ENCODE measurements at regions not wholly inside any gene's neighbourhood (a gene's known extent, or its start where the extent isn't known, plus 50 kb on each side); places are given as distances from the start of the nearest gene placed in this dataset.

DNA sequence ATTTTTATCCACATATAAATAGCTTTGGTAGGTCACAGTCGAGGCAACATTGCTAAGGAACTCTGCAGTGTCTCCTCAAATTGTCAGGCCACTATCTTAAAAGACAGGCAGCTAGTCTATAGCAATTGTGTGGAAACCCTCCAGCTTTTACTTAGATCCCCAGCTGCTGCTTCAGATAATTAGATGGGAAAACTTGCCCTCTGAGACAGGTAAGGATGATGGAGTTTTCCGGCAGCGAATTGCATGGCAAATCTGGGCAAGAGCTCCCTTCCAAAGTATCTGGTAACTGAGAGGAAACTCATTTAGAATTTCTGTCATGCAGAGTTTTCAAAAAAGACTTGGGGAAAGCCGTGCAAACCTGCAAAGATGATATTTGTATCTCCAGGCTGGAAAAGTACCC, 886.2 kb downstream of the UQCRFS1 start:
- Histone ChIP-seq H3K27me3 (ENCODE audit: control insufficient read depth, insufficient read depth, low read length) (no peaks in the 10 kb centered on the region), H3K36me3 (ENCODE audit: control insufficient read depth, insufficient read depth, low read length) (no peaks in the 10 kb centered on the region), H3K4me3 (ENCODE audit: low read depth, low read length) (no peak overlapping the region)
- DNase-seq (ENCODE audit: low read depth) (no peak), FAIRE-seq (no peak)
- TF ChIP-seq, protein P1, sequence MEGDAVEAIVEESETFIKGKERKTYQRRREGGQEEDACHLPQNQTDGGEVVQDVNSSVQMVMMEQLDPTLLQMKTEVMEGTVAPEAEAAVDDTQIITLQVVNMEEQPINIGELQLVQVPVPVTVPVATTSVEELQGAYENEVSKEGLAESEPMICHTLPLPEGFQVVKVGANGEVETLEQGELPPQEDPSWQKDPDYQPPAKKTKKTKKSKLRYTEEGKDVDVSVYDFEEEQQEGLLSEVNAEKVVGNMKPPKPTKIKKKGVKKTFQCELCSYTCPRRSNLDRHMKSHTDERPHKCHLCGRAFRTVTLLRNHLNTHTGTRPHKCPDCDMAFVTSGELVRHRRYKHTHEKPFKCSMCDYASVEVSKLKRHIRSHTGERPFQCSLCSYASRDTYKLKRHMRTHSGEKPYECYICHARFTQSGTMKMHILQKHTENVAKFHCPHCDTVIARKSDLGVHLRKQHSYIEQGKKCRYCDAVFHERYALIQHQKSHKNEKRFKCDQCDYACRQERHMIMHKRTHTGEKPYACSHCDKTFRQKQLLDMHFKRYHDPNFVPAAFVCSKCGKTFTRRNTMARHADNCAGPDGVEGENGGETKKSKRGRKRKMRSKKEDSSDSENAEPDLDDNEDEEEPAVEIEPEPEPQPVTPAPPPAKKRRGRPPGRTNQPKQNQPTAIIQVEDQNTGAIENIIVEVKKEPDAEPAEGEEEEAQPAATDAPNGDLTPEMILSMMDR (IDR thresholded peaks at IDR 0.05; ENCODE audit: insufficient read depth, low read length, severe bottlenecking), result no peak

DNA sequence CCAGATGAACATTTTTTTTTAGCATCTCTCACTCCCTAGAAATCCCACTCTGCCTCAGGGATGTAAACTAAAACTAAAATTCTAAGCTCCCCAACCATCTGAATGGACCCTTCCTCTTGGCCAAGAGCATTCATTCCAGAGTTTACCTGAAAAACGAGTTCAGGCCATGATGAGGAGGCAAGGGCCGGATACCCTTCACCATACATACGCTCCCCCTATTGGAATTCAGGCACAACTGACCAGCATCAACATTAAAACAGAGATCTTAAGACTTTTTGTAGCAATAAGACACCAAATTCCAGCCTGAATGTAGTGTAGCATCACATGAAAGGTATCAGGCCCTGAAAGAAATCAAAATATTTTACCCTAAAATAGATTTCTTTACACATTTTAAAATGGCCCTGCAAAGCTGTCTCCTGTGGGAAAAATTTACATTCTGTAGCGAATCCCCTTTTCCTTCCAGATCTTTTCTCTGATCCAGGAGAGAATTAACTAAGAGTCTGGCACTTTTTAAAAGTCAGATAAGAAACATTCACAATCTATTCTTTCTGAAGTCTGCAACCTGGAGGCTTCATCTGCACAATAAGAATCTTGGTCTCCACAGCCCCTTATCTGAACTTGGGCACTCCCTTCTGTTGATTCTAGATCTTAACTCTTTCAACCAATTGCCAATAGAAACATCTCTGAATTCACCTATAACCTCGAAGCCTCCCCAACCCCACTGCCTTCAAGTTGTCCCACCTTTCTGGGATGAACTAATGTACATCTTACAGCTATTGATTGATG, 888.5 kb downstream of the UQCRFS1 start:
- DNase-seq (ENCODE audit: low read depth) (no peak), FAIRE-seq (no peak)
- Histone ChIP-seq H3K4me3 (ENCODE audit: low read depth, low read length) (no peak overlapping the region), H3K36me3 (ENCODE audit: control insufficient read depth, insufficient read depth, low read length) (no peaks in the 10 kb centered on the region), H3K27me3 (ENCODE audit: control insufficient read depth, insufficient read depth, low read length) (no peaks in the 10 kb centered on the region)
- TF ChIP-seq, protein P1 (IDR thresholded peaks at IDR 0.05; ENCODE audit: insufficient read depth, low read length, severe bottlenecking), result no peak

DNA sequence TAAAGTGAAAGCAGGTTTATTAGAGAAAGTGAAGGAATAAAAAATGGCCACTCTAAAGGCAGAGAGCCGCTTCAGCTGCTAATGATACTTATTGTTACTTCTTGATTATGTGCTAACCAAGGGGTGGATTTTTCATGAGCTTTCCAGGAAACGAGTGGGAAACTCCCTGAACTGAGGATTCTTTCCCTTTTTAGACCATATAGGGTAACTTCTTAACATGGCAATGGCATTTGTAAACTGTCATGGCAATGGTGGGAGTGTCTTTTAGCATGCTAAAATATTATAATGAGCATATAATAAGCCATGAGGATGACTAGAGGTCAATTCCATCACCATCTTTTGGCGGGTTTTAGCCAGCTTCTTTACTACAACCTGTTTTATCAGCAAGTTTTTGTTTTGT, 890.0 kb downstream of the UQCRFS1 start:
- DNase-seq (ENCODE audit: low read depth) (no peak), FAIRE-seq (no peak)
- no peaks in the 10 kb centered on the region for H3K36me3 ChIP-seq (ENCODE audit: control insufficient read depth, insufficient read depth, low read length)
- TF ChIP-seq, protein P1 (IDR thresholded peaks at IDR 0.05; ENCODE audit: insufficient read depth, low read length, severe bottlenecking), result no peak
- H3K4me3 ChIP-seq (ENCODE audit: low read depth, low read length), result no peak overlapping the region
- no peaks in the 10 kb centered on the region for H3K27me3 ChIP-seq (ENCODE audit: control insufficient read depth, insufficient read depth, low read length)

DNA sequence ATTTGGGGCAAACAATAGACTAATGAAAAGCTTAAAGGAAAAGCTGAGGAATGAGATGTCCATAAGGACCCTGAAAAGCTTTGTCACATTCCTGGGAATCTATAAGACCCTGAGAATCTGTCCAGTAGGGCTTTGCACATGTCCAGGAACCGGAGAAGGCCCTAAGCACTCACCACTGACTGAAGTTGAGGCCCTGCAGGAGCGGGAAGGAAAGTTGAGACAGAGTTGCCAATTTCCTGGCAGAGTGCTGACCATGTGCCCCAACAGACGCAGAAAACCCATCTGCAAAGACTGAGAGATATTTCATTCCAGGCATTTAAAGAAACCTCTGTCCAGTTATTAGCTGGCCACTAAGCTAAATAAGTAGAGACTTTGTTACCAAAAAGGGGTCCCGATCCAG, 890.5 kb downstream of the UQCRFS1 start:
- FAIRE-seq, result no peak

DNA sequence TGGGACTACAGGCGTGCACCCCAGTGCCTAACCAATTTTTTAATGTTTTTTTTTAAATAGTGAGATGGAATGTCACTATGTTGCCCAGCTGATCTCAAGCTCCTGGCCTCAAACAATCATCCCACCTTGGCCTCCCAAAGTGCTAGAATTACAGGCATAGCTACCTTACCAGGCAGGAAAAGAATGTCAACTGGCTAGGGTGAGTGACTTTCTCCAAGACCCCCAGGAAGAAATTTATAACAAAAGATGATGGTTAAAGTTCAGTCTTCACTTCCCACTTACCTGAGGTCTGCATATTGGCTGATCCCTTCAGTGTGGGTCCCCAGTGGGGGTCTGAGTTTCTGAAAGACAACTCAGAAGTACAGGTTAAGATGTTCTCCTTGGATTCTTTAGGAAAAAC, 893.0 kb downstream of the UQCRFS1 start:
- no peak for DNase-seq (ENCODE audit: low read depth)
- FAIRE-seq, result no peak
- TF ChIP-seq, protein P1 (IDR thresholded peaks at IDR 0.05; ENCODE audit: insufficient read depth, low read length, severe bottlenecking), result no peak
- H3K4me3 ChIP-seq (ENCODE audit: low read depth, low read length), result no peak overlapping the region
- H3K36me3 ChIP-seq (ENCODE audit: control insufficient read depth, insufficient read depth, low read length), result no peaks in the 10 kb centered on the region
- no peaks in the 10 kb centered on the region for H3K27me3 ChIP-seq (ENCODE audit: control insufficient read depth, insufficient read depth, low read length)

More for the DNA sequence above, 890.5 kb downstream of the UQCRFS1 start:
- Histone ChIP-seq H3K4me3 (ENCODE audit: low read depth, low read length) (no peak overlapping the region), H3K27me3 (ENCODE audit: control insufficient read depth, insufficient read depth, low read length) (no peaks in the 10 kb centered on the region), H3K36me3 (ENCODE audit: control insufficient read depth, insufficient read depth, low read length) (no peaks in the 10 kb centered on the region)
- TF ChIP-seq, protein P1 (IDR thresholded peaks at IDR 0.05; ENCODE audit: insufficient read depth, low read length, severe bottlenecking), result no peak
- DNase-seq (ENCODE audit: low read depth), result no peak

DNA sequence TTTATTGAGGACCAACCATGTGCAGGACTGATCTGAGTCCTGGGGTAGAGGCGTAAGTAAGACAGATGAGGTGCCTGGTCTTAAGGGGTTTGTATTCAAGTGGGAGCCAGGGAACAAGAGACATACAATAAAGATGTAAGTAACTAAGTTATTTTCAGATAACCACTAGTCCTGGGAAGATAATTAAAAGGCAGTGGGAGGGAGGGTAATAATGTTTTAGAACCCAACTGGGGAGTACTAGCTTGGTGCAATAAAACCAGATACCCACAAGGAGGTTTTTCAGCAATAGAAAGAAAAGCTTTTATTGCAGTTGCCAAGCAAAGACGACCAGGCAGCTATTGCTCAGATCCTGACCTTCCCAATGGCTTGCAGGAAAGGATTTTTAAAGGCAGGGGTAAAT, 893.7 kb downstream of the UQCRFS1 start:
- FAIRE-seq, result no peak
- Histone ChIP-seq H3K27me3 (ENCODE audit: control insufficient read depth, insufficient read depth, low read length) (no peaks in the 10 kb centered on the region), H3K36me3 (ENCODE audit: control insufficient read depth, insufficient read depth, low read length) (no peaks in the 10 kb centered on the region), H3K4me3 (ENCODE audit: low read depth, low read length) (no peak overlapping the region)
- TF ChIP-seq, protein P1 (IDR thresholded peaks at IDR 0.05; ENCODE audit: insufficient read depth, low read length, severe bottlenecking), result no peak
- DNase-seq (ENCODE audit: low read depth), result no peak

All from bronchial epithelial cell (primary cell).